Hepatocyte (in vitro differentiated cells): ENCODE measurements at regions not wholly inside any gene's neighbourhood (a gene's known extent, or its start where the extent isn't known, plus 50 kb on each side); places are given as distances from the start of the nearest gene placed in this dataset.

ENCODE experiments used
- EZH2 ChIP-seq: fragments of 200-600 bp; sonication (generic); IDR thresholded peaks from 2 replicates; pipeline ENCODE4 v1.6.1; 2016; ENCODE audit warnings: antibody characterized with exemption, mild to moderate bottlenecking, borderline replicate concordance
- TF ChIP-seq, protein P1 (sequence below): fragments of 200-600 bp; sonication (generic); IDR thresholded peaks from 2 replicates; pipeline ENCODE4 v1.5.1; 2016; ENCODE audit warnings: antibody characterized with exemption, mild to moderate bottlenecking; ENCODE audit not compliant: poor library complexity

GRCh38 chr3:182682263-182683241 lies 110.8 kb upstream of the ATP11B start:
- TF ChIP-seq, protein P1, sequence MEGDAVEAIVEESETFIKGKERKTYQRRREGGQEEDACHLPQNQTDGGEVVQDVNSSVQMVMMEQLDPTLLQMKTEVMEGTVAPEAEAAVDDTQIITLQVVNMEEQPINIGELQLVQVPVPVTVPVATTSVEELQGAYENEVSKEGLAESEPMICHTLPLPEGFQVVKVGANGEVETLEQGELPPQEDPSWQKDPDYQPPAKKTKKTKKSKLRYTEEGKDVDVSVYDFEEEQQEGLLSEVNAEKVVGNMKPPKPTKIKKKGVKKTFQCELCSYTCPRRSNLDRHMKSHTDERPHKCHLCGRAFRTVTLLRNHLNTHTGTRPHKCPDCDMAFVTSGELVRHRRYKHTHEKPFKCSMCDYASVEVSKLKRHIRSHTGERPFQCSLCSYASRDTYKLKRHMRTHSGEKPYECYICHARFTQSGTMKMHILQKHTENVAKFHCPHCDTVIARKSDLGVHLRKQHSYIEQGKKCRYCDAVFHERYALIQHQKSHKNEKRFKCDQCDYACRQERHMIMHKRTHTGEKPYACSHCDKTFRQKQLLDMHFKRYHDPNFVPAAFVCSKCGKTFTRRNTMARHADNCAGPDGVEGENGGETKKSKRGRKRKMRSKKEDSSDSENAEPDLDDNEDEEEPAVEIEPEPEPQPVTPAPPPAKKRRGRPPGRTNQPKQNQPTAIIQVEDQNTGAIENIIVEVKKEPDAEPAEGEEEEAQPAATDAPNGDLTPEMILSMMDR, result peak; percentile 41
- TF ChIP-seq EZH2, result no peak
